NCI-H2196 (cell line): ENCODE measurements at regions not wholly inside any gene's neighbourhood (a gene's known extent, or its start where the extent isn't known, plus 50 kb on each side); places are given as distances from the start of the nearest gene placed in this dataset.
"Not testable (repeated sequence)": the region's sequence is repeated elsewhere in the genome, so short reads cannot be mapped to it uniquely, and the experiment has no call there.

ENCODE experiments used
- DNase-seq: peaks from one replicate; lab custom pipeline; 2025; ENCODE audit not compliant: unreplicated experiment; lab: John Stamatoyannopoulos, UW

DNA sequence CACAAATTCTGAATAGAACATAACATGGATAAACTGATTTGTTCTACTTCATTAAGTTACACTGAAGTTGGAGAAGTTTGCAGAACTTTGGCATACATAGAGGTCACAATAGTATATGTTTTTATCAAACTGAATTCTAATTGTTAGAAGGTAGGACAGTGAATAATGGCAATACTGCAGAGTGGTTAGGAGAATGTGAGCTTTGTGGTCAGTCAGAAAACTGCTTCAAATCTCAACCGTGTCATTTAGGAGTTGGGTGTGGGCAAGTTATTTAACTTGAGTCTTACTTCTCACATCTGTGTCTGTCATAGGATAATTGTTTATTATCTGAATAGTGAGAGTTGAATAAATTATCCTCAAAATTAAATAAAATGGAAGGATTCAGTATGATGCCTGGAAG, 374.6 kb upstream of the SYT1 start:
- DNase-seq: no peak

DNA sequence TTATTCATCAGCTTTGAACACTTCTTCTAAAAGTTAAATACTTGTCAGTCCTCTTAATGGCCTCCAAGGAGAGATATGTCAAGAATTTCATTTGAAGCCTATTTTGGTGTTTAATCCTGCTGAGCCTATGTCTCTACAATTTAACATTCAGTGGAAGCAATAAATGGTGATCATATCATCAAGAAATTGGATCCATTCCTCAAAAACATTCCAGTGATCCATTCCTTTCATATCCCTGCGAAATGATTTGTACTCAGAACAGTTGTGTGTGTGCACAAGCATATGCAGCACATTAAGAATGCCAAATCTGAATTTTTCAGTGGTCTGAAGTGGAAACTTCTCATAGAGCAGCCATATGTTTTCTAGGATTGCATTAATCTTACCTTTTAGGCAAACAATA, 373.7 kb upstream of the SYT1 start:
- no peak for DNase-seq

DNA sequence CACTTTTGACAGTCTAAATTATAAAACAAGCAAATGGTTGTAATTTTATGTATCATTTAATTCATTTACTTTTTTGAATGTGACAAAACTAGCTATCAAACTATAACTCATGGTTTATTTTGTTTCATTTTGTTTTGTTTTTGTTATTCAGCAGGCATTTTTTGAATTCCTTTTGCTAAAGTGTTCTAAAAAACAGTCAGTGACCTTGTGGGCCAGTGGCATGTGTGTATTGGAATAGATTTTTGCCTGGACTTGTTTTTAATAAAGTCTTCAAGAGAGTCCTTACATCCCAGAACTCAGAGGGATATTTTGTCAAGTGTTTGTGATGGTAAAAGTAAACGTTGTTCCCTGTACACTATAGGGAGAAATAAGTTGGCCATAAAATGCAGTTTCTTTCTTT, 369.7 kb upstream of the SYT1 start:
- no peak for DNase-seq

DNA sequence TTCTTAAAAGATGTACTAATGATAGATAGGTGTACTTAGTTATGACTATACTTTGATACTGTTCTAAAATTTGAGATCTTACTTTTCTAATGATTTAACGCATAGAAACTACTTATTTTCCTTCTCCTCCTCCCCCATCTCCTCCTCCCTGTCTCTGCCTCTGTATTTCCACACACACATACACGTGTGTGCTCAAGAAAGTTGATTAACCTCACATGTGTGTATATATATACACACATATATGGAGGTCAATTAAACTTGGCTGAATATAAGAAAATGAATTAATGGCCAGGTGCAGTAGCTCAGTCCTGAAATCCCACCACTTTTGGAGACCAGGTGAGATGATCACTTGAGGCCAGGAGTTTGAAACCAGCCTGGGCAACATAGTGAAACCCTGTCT, 362.7 kb upstream of the SYT1 start:
- no peak for DNase-seq

DNA sequence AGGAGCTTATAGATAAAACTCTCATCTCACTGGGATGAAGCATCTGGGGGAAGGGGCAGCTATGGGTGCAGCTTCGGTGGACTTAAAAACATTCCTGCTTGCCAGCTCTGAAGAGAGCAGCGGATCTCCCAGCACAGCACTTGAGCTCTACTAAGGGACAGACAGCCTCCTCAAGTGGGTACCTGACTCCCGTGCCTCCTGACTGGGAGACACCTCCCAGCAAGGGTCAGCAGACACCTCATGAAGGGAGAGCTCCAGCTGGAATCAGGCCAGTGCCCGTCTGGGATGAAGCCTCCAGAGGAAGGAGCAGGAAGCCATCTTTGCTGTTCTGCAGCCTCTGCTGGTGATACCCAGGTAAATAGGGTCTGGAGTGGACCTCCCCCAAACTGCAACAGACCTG, 345.2 kb upstream of the SYT1 start:
- DNase-seq: no peak

DNA sequence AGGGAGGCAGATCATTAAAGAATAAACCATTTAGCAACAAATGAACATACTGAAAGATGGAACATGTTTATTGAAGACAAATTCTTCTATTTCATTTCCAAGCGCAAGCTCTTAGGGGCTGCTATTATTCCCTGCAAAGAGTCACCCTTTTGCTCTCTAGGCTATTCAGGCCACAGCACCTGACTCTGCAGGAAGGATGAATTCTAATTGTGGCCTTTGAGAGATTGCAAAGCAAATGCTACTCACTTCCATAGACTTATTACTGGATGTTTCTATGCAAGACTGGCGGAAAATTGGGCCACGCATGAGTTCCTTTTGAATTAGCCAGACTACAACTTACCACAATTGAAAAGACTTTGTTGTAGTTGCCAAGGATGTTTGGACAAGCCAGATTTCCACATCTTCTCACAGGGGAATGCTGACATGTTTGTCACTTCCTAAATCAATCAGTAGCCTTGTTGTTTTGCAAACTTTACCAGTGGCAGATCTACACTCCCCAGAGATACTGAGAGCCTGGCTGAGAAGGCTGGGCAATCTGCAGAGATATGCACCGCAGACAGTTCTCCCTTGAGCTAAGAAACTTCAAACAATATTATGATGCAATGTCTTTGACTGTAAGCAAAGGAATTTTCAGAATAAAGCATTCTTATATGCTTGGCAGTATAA, 334.3 kb upstream of the SYT1 start:
- DNase-seq: no peak

DNA sequence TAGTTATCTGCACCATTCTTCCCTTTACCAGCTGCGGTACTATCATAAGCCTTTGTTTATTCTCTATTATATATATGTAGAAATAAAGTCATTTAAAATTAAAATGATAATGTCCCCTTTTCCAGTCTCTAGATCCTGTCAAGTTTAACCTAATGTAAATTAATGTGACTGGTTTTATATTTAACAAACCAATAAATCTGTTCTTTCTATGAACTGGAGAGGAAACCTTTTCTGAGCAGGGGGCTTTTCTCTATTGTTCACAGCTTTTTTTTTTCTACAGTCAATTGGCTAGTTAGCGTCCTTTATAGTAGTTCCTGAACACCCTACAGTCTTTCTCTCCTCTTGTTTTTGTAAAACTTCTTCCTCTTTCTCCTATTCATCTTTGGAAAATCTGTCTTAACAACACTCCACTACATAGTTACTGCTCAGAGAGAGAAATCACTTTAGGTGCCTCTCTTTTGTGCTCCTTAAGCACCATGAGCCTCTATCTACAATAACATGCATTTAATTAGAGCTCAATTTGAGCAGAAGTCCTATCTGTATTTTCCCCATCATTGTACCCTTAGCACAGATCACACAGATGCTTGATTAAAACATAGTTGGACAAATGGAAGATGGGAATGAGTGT, 332.6 kb upstream of the SYT1 start:
- DNase-seq: no peak

DNA sequence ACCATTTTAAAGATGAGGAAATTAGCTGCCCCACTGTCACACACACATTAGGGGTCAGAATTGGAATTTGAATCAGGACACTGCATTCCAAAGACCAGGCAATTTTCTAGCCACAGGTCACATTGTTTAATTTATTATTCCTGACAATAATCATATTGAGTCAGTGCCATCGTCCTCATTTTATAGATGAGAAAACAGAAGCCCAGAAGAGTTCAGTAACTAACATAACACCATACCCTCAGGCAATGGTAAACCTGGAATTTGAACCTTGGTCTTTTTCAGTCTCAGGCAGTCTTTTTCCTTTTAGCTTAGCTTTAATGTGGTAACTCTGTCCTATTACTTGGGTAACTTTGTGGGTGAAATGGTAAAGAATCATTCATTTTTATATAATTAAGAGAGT, 330.3 kb upstream of the SYT1 start:
- DNase-seq: no peak

DNA sequence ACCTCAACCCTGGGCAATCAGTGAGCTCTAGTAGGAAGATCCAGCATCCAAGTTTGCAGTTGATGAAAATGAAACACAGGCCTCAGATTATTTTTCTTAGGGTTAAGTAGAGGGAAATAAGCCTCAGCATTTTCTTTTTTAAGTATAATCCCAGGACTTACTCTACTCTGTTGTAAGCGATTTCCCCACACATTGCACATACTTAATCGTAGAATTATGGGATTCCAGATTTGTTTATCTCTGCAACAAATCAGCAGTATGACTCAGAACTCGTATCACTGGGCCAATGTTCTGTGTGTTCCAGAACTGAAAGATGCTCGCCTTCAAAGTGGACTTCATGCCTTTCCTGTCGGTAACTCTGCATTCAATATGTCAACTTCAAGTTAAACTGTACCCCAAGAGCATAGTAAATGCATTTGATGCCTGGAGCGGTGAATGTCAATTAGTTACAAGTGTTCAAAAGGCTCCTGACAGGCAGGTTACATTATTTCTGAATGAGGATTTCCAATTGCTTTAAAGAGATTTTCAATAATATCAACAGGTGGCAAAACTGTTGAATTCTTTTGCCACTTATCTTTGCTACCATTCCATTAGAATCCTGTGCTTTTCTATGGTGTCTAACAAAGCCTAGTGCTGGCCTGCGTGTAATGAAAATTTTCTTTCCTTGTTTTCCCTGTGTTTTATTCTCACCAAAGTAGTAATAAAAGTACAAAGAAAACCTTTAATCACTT, 323.8 kb upstream of the SYT1 start:
- no peak for DNase-seq

DNA sequence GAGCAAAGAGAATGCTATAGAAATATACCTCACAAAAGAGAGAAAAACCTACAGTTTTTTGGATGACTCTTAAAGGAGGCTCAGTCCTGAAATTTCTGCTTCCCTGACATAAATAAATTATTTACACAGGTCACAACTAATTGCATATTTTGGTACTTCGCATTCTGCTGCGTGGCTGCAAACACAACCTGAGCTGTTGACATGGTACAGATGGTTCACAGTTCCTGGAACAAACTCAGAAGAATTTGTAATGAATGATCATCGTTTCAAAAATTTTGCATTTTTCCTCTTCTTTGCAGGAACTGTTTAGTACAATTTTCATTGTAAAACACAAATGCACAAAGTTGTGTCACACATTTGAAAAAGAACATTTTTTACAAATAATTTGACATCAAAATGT, 313.7 kb upstream of the SYT1 start:
- no peak for DNase-seq

DNA sequence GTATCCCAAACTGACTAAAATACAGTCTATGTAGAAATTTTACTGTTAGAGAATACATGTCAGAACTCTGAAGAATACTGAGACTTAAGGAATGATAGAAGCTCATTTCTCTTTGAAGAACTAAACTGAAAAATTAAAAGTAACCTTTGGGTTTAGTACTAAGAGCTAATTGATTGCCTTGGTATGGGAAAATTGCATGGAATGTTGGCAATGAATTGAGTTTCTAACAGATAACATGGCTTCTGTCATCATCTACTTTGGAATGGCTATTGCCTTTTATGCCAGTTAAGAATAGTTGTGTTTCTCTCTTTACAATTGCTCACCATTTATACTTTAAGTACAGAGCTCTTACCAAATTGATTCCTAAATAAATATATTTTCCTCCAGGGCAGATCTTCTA, 308.8 kb upstream of the SYT1 start:
- DNase-seq: no peak

DNA sequence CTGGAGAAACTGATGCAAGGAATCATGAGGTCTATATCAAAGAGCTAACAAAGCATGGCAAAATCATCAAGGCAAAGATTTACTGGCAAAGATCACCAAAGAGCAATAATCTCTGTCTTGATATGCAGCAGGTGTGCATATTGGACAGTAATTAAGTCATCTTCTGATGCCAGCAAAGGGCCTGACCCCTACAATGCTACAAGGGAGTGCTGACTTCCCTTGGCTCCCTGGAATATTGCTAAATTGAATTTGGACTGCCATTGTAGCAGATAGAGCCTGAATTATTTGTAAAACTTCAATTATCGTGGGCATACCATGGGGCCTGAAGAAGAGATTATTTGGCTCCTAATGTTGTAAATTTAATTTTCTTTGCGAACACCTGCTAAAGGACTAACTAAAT, 307.9 kb upstream of the SYT1 start:
- DNase-seq: no peak

DNA sequence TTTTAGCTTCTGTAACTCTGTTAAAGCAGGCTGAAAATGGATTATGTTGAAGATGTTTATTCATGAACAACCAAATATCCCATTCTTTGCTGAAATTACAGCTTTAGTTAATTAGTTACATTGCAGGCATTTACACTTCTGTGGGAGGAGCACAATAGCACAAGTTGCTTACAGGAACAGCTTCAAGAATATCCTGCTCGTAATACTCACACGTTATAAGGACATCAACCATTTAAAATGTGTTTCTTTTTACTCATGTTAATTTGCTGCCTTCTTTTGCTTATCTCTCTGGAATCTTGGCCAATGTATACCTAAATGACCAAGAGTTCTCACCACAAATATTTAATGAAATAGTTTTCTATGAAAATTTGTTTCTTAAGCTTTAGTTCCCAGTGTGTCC, 305.2 kb upstream of the SYT1 start:
- DNase-seq: no peak

DNA sequence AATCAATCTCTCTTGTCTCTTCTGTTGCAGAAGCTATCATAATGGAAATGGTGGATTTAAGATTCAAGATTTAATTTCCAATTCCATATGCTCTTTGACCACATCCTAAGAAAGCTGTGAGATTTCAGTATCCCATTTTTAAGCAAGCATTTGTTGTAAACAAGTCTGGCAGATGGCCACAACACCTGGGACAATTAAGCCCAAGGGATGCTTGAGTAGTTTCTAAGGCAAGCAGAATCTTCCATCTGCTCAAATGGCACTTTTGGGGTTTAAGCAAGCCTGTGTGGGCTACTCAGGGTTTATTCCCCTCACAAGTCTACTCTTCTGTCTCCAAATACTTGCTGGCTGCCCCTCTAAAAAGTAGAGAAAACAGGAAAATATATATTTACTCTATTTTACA, 304.7 kb upstream of the SYT1 start:
- DNase-seq: no peak

DNA sequence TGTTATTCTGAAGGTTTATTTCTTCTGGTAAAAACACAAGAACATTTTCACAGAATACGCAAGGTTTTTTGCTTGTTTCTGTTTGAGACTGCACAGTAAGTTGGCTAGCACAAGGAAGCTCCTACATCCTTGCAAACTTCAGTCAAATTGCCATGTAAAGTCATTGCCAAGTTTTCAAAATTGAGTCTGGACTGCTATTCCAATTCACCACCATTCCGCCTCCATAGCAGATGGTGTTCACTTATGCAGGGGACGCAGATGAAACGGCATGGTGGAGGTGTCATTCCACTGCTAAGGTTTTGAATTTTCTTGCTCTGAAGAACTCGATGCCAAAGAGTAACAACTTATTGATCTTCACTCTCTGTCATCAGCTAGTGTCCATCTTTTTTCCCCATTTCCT, 303.9 kb upstream of the SYT1 start:
- no peak for DNase-seq

DNA sequence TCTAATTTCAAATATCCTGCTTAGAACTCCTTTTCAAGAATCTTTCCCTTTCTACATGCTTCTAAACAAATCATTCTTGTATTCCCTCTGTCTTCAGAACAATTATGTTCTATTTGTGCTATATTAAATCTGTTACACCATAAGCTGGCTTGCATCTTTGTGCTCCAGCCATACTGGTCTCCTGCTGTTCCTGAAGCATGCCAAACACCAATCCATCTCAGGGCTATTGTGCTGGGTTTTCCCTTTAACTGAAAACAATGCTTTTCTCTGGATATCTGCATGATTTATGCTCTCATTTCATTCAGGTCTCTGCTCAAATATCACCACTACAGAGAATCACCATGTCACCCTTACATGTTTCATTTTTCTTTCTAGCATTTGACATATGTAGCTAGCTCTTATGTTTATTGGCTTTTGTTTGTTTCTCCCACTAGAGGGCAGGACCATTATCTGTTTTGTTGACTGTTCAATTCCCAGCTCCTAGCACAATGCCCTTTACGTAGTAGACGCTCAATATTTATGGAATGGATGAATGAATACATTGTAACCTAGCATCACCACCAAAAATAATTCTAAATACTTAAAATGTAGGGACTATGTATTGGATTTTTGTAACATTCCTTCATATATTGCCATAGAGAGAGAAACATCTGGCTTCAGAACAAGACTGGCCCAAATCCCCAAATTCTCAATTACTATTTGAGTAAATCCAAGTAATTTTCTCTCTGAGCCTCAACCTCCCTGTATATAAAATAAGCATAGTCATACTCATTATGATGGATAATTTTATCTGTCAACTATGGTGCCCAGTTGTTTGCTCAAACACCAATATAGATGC, 302.0 kb upstream of the SYT1 start:
- DNase-seq: no peak

DNA sequence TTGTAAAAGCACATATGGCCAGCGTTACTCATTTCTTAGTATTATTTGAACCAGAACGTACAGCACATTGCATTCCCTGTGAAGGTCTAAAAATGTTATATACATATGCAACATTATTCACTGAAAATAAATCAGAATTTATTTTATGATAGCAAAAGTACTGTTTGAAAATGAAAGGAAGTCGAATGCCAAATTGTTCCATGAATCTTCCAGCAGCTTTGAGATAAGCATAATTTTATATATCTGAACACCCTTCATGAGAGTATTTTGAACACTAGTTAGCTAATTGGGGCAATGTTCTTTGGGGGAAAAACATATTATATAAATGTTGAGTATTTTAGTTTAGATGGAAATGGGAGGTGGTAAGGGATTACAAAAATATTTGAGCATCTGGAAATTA, 300.7 kb upstream of the SYT1 start:
- no peak for DNase-seq

DNA sequence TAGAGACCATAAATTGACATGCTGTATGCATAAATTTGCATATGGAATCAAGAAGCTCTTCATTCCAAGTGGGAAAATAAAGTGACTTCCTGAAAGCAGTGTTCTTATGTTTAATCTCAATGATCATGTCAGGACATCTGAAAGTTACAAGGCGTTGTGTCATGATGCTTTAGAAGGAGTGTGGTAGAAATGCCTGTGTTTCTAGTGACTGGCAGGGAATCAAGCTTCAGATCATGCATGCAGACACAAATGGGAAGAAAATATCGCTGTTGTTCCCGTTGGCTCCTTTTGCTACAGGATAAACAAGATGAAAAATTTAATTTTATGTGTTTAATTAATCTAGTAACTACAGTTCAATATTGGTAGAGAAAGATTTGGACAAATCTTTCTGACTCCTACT, 298.1 kb upstream of the SYT1 start:
- no peak for DNase-seq

DNA sequence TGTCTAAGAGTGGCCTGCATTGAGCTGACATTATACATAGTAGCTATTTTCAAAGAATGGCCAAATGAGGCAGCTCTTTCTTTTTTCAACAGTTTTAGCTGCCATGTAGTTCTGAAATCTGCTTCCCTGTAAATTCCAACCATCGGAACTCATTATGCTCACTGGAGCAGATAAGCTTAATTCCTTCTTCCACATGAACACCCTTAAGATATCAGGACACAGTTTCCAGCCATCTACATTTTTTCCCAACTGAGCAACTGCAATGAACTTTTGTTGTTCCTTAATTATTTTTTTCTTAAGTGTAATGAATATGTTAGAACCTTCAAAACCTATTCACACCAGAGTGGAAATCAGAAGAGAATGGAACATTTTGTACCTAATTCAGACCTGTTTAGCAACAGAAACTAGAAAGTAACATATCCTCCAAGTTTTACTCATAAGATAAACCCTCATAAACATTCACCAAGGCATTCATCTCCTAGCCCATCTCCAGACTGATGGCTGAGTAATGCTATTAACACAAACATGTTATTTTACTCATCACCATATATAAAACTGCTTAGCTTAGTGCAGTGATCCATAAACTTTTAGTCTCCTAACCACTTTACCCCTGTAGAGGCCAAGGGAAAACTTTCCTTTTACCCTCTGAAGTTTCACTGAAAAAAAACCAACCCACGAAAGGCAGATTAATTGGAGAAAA, 296.1 kb upstream of the SYT1 start:
- no peak for DNase-seq

DNA sequence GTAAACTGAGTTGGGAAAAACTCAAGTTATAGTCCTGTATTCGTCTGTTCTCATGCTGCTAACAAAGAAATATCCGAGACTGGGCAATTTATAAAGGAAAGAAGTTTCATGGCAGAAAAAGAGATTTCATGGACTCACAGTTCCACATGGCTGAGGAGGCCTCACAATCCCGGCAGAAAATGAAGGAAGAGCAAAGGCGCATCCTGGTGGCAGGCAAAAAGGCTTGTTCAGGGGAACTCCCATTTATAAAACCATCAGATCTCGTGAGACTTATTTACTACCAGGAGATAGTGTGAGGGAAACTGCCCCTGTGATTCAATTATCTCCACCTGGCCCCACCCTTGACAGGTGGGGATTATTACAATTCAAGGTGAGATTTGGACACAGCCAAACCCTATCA, 292.6 kb upstream of the SYT1 start:
- DNase-seq: no peak

DNA sequence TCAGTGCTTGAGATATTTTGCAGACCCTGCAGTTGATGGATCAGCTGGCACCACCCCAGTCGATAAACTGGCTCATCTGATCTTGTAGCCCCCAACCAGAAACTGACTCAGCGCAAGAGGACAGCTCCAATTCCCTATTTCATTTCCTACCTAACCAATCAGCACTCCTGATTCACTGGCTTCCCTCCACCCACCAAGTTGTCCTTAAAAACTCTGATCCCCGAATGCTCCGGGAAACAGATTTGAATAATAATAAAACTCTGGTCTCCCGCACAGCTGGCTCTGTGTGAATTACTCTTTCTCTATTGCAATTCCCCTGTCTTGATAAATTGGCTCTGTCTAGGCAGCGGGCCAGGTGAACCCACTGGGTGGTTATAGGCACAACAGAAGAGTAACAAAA, 289.4 kb upstream of the SYT1 start:
- DNase-seq: not testable (repeated sequence)
